ENCODE measurements at regions not wholly inside any gene's neighbourhood (a gene's known extent, or its start where the extent isn't known, plus 50 kb on each side); places are given as distances from the start of the nearest gene placed in this dataset.
A peak's percentile ranks its signal among the peaks of the same experiment; 100 is the strongest.

DNA sequence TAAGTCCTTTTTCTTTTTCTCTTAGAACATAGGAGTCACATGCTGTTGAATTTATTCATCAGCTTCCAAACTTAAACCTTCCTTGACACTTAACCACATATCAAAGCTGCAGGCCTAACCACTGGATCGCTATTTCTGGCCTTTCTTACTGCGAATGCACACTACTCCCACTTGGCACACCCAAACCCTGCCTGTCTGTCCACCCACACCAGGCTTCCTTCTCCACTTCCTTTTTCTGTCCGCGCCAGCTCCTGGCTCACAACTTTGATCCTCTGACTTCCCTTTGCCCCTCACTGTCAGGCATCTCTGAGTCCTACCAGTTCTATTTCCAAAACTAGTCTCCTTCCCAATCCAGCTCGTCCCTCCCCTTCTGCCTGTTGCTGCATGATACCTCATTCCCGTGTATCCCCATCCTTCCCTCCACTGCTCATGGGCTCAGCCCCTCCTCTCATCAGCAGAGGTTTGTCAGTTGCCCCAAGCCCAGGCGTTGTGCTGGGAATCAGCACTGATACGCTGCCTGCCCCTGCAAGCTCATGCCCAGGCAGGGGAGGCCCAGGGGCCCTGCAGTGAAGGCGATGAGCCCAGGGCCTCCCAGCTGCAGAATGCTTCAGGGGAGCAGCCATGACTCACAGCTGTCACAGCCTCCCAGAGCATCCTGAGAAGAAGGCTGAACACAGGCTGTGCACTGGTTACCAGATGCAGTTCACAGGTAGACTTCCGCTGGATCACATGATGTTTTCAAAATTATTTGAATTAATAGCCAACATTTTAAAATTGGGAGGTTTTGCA lies 179.8 kb downstream of the KATNIP start:
- Mint-ChIP-seq H3K36me3 (ENCODE audit: insufficient read depth in 1 of 3, low read depth in 3 of 3) (peaks cover 7 to 35% (median 10%) of the 10 kb centered on the region in 3 experiments; a peak in 6 of 7 replicates), H3K27me3 (ENCODE audit: low read depth) (no peaks in the 10 kb centered on the region), H3K9me3 (peaks cover 0 to 2% of the 10 kb centered on the region in 2 experiments; a peak in 3 of 5 replicates), H3K4me1 (peaks cover 0 to 3% of the 10 kb centered on the region in 2 experiments; a peak in 1 of 4 replicates), H3K27ac (peak overlapping the region in 2 of 3 experiments; percentile 3 to 77; a peak in 4 of 7 replicates), H3K4me3 (no peak overlapping the region)
- no peaks in the 10 kb centered on the region for H3K9me3 ChIP-seq (ENCODE audit: control insufficient read depth, low read depth, low read length)
- no peak overlapping the region for H3K4ac ChIP-seq (ENCODE audit: low read depth, low read length)
- no peak overlapping the region for H3K27ac ChIP-seq (ENCODE audit: insufficient read length, low read depth, low read length)
- H3K56ac ChIP-seq (ENCODE audit: insufficient read length, low read depth, low read length): no peak overlapping the region
- no peak overlapping the region for H3K4me2 ChIP-seq (ENCODE audit: insufficient read depth, insufficient read length, low read length)
- no peaks in the 10 kb centered on the region for H3K79me2 ChIP-seq (ENCODE audit: insufficient read depth, low read length)
- no peak for DNase-seq
- H2BK15ac ChIP-seq (ENCODE audit: low read depth, low read length): no peak overlapping the region
- no peaks in the 10 kb centered on the region for H4K20me1 ChIP-seq (ENCODE audit: control insufficient read depth, insufficient read depth, insufficient read length)
- no peaks in the 10 kb centered on the region for H3K23me2 ChIP-seq (ENCODE audit: insufficient read length, low read depth, low read length, poor library complexity, severe bottlenecking)
- no peak overlapping the region; the same call in 1 of the 2 replicates for H3K14ac ChIP-seq (ENCODE audit: insufficient read depth, low read length)
- no peaks in the 10 kb centered on the region for H3K79me1 ChIP-seq (ENCODE audit: insufficient read depth, low read depth, low read length, poor library complexity, severe bottlenecking)
- no peak overlapping the region for H2BK20ac ChIP-seq (ENCODE audit: low read depth, low read length, poor library complexity, severe bottlenecking)
- H3K4me1 ChIP-seq (ENCODE audit: insufficient read depth, low read length): no peaks in the 10 kb centered on the region
- no peak overlapping the region for H3K18ac ChIP-seq (ENCODE audit: insufficient read length, low read depth, low read length)
- TF ChIP-seq CTCF (conservative IDR thresholded peaks at IDR 0.05): no peak
- H3K23ac ChIP-seq (ENCODE audit: insufficient read length, low read depth, low read length): no peak overlapping the region
- no peak overlapping the region for H2AK5ac ChIP-seq (ENCODE audit: insufficient read length, low read length)
- no peak overlapping the region for H2AFZ ChIP-seq (ENCODE audit: low read length)
- H4K5ac ChIP-seq (ENCODE audit: insufficient read length, low read depth, low read length): no peak overlapping the region
- H2BK5ac ChIP-seq (ENCODE audit: insufficient read length, low read length): no peak overlapping the region
- no peak overlapping the region for H4K91ac ChIP-seq (ENCODE audit: insufficient read length, low read depth, low read length)
- no peak overlapping the region for H2BK12ac ChIP-seq (ENCODE audit: insufficient read length, low read depth, low read length)
- no peak overlapping the region for H4K8ac ChIP-seq (replicated peaks; ENCODE audit: insufficient read length, low read depth, low read length)
- WGBS (ENCODE audit: extremely low coverage, insufficient read length, low lambda C conversion rate): no CpG with 5 or more reads among the region's 10 CpGs
- H3T11ph ChIP-seq (ENCODE audit: low read length): no peak overlapping the region
- no peak overlapping the region for H2BK120ac ChIP-seq (ENCODE audit: low read depth, low read length, poor library complexity, severe bottlenecking)
- H3K27me3 ChIP-seq (ENCODE audit: insufficient read depth, low read length): no peaks in the 10 kb centered on the region
- H3K9ac ChIP-seq (ENCODE audit: extremely low read depth, insufficient read length, low read length): no peak overlapping the region
